ENCODE measurements at regions not wholly inside any gene's neighbourhood (a gene's known extent, or its start where the extent isn't known, plus 50 kb on each side); places are given as distances from the start of the nearest gene placed in this dataset.

DNA sequence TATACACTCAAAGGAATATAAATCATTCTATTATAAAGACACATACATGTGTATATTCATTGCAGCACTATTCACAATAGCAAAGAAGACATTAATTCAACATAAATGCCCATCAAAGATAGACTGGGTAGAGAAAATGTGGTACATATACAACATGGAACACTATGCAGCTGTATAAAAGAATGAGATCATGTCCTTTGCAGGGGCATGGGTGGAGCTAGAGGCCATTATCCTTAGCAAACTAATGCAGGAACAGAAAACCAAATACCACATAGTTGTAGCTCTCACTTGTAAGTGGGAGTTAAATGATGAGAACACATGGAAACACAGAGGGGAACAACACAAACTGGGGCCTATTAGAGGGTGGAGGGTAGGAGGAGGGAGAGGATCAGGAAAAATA lies 121.0 kb upstream of the LOC128125822 start:
- Histone ChIP-seq H3K27ac (no peak overlapping the region), H3K4me1 (no peaks in the 10 kb centered on the region), H3K27me3 (no peaks in the 10 kb centered on the region), H3K4me3 (no peak overlapping the region), H3K36me3 (no peaks in the 10 kb centered on the region), H3K9me3 (no peaks in the 10 kb centered on the region)
- DNase-seq (ENCODE audit: low spot score in 2 of 2): no peak
- TF ChIP-seq POLR2A (IDR thresholded peaks at IDR 0.05): no peak
- TF ChIP-seq POLR2AphosphoS5 (IDR thresholded peaks at IDR 0.05): no peak
- TF ChIP-seq, protein P1, sequence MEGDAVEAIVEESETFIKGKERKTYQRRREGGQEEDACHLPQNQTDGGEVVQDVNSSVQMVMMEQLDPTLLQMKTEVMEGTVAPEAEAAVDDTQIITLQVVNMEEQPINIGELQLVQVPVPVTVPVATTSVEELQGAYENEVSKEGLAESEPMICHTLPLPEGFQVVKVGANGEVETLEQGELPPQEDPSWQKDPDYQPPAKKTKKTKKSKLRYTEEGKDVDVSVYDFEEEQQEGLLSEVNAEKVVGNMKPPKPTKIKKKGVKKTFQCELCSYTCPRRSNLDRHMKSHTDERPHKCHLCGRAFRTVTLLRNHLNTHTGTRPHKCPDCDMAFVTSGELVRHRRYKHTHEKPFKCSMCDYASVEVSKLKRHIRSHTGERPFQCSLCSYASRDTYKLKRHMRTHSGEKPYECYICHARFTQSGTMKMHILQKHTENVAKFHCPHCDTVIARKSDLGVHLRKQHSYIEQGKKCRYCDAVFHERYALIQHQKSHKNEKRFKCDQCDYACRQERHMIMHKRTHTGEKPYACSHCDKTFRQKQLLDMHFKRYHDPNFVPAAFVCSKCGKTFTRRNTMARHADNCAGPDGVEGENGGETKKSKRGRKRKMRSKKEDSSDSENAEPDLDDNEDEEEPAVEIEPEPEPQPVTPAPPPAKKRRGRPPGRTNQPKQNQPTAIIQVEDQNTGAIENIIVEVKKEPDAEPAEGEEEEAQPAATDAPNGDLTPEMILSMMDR (IDR thresholded peaks at IDR 0.05): no peak
- intact Hi-C loops (cut with DNase I; ENCODE audit: low total_unique reads): no loop called here

DNA sequence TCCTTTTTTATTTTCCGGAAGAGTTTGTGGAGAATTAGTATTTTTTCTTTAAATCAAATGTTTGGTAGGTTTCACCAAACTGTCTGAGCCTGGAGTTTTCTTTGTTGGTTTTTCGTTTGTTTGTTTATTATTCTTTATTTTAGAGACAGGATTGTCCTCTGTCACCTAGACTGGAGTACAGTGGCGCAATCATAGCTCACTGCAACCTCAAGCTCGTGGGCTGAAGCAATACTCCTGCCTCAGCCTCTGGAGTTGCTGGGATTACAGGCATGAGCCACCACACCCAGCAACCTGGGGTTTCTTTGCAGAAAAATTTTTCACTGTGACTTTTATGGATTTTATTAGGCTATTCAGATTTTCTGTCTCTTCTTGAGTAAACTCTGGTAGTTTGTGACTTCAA lies 120.2 kb upstream of the LOC128125822 start:
- DNase-seq (ENCODE audit: low spot score in 2 of 2): no peak
- Histone ChIP-seq H3K4me3 (no peak overlapping the region), H3K27me3 (no peaks in the 10 kb centered on the region), H3K36me3 (no peaks in the 10 kb centered on the region), H3K9me3 (no peaks in the 10 kb centered on the region), H3K4me1 (no peaks in the 10 kb centered on the region), H3K27ac (no peak overlapping the region)
- intact Hi-C loops (cut with DNase I; ENCODE audit: low total_unique reads): no loop called here
- no peak for TF ChIP-seq POLR2A (IDR thresholded peaks at IDR 0.05)

DNA sequence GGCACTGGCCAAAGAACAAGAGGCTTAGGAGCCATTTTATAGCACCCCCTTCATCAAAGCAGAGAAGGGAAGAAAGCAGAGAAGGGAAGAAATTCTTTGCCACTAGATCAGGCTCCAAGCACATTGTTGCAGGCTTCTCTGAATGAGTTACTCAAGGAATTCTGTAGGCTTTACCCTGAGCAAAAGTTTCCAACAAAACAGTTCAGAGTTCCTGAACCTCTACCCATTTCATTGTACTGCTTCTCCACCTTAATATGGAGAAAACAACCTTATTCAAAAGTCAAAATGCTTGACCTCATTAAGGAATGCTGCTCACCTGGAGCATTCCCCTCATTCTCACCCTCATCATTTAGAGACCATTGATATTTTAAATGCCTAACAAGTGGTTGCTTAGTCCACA lies 115.5 kb upstream of the LOC128125822 start:
- H3K27ac ChIP-seq: no peak overlapping the region
- no peaks in the 10 kb centered on the region for H3K36me3 ChIP-seq
- no peak overlapping the region for H3K4me3 ChIP-seq
- intact Hi-C loops (cut with DNase I; ENCODE audit: low total_unique reads): no loop called here
- no peaks in the 10 kb centered on the region for H3K9me3 ChIP-seq
- no peaks in the 10 kb centered on the region for H3K27me3 ChIP-seq
- no peak for DNase-seq (ENCODE audit: low spot score in 2 of 2)
- no peaks in the 10 kb centered on the region for H3K4me1 ChIP-seq
- TF ChIP-seq POLR2A (IDR thresholded peaks at IDR 0.05) (no peak), POLR2AphosphoS5 (IDR thresholded peaks at IDR 0.05) (no peak)
- TF ChIP-seq, protein P1 (IDR thresholded peaks at IDR 0.05): no peak

DNA sequence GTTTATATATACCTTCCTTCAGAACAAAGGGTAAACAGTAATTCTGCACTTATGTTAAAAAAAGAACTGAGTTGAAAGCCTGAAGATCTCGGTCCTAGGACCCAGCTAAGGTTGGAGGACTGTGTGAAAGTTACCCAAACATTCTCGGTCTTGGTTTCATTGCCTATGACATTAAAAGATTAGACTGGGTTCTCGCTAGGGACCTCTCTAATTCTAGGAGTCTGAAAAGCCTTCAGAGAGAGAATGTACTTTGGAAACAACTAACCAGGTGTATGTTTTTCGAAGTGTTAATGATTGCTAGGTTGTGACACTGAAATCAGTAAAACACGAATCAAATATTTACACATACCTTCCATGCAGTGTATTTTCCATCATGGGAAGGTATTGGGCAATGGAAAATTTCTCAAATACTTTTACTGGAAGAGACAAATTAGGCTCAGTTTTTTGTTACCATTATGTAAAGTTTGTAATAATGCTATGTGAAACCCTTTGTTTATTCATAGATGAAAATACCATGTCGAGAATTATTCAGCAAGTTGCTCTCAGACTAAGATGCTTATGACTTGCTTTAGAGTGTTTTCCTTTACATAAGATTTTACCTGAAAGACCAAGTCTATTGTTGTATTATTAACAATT lies 113.7 kb upstream of the LOC128125822 start:
- DNase-seq (ENCODE audit: low spot score in 2 of 2): no peak
- Histone ChIP-seq H3K27me3 (no peaks in the 10 kb centered on the region), H3K27ac (no peak overlapping the region), H3K4me1 (no peaks in the 10 kb centered on the region), H3K4me3 (no peak overlapping the region), H3K9me3 (no peaks in the 10 kb centered on the region), H3K36me3 (no peaks in the 10 kb centered on the region)
- no peak for TF ChIP-seq POLR2A (IDR thresholded peaks at IDR 0.05)
- TF ChIP-seq, protein P1 (IDR thresholded peaks at IDR 0.05): no peak
- TF ChIP-seq POLR2AphosphoS5 (IDR thresholded peaks at IDR 0.05): no peak
- intact Hi-C loops (cut with DNase I; ENCODE audit: low total_unique reads): no loop called here

DNA sequence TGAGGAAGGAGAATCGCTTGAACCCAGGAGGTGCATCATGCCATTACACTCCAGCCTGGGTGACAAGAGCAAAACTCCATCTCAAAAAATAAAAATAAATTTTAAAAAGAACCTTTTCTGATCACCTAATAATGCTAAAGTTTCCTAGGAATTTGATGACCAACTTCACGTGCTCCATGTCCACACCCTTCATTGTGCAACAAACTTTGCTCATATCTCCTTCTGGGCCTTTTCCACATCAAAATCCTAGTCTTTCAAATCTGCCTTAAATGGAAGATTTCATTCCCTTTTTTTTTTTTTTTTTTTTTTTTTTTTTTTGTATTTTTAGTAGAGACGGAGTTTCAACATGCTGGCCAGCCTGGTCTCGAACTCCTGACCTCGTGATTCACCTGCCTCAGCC lies 112.5 kb upstream of the LOC128125822 start:
- H3K36me3 ChIP-seq: no peaks in the 10 kb centered on the region
- no peak overlapping the region for H3K27ac ChIP-seq
- H3K4me3 ChIP-seq: no peak overlapping the region
- no peak for DNase-seq (ENCODE audit: low spot score in 2 of 2)
- H3K9me3 ChIP-seq: no peaks in the 10 kb centered on the region
- H3K27me3 ChIP-seq: no peaks in the 10 kb centered on the region
- intact Hi-C loops (cut with DNase I; ENCODE audit: low total_unique reads): no loop called here
- TF ChIP-seq POLR2A (IDR thresholded peaks at IDR 0.05): no peak
- TF ChIP-seq, protein P1 (IDR thresholded peaks at IDR 0.05): no peak
- no peak for TF ChIP-seq POLR2AphosphoS5 (IDR thresholded peaks at IDR 0.05)
- no peaks in the 10 kb centered on the region for H3K4me1 ChIP-seq

DNA sequence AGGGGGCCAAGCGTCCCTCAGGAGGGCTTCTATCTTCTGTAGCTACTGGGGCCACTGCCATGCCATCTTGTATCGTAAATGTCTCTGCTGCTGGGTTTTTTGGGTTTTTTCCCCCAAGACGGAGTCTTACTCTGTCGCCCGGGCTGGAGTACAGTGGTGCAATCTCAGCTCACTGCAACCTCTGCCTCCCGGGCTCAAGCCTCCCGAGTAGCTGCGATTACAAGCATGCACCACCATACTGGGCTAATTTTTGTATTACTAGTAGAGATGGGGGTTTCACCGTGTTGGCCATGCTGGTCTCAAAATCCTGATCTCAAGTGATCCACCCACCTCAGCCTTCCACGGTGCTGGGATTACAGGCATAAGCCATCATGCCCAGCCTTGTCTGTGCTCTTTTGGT lies 111.3 kb upstream of the LOC128125822 start:
- intact Hi-C loops (cut with DNase I; ENCODE audit: low total_unique reads): no loop called here
- Histone ChIP-seq H3K9me3 (no peaks in the 10 kb centered on the region), H3K27ac (no peak overlapping the region), H3K4me3 (no peak overlapping the region), H3K36me3 (no peaks in the 10 kb centered on the region), H3K27me3 (no peaks in the 10 kb centered on the region), H3K4me1 (no peaks in the 10 kb centered on the region)
- no peak for TF ChIP-seq POLR2A (IDR thresholded peaks at IDR 0.05)
- TF ChIP-seq, protein P1 (IDR thresholded peaks at IDR 0.05): no peak
- TF ChIP-seq POLR2AphosphoS5 (IDR thresholded peaks at IDR 0.05): no peak
- no peak for DNase-seq (ENCODE audit: low spot score in 2 of 2)

All from breast epithelium (tissue), 4 donors.